ENCODE measurements at regions not wholly inside any gene's neighbourhood (a gene's known extent, or its start where the extent isn't known, plus 50 kb on each side); places are given as distances from the start of the nearest gene placed in this dataset.

DNA sequence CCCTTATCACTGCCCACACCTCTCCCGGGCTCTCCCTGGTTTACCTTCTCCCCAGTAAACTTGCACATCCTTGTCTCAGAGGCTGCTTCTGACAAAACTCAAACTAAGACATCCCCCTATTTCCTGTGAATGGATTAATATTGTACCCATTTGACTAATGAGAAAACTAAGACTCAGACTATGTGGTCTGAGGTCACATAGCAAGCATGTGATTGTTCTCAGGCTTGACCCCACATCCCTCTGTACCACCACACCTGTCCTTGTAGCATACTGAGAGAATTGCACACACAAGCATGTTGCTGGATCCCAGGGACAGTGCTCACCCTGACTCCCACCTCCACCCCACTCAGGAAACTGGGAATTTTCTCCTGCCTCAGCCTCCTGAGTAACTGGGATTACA, 90.7 kb upstream of the HES1 start:
- no peak for TF ChIP-seq EZH2 (IDR thresholded peaks at IDR 0.05; ENCODE audit: low read length)
- TF ChIP-seq, protein P1, sequence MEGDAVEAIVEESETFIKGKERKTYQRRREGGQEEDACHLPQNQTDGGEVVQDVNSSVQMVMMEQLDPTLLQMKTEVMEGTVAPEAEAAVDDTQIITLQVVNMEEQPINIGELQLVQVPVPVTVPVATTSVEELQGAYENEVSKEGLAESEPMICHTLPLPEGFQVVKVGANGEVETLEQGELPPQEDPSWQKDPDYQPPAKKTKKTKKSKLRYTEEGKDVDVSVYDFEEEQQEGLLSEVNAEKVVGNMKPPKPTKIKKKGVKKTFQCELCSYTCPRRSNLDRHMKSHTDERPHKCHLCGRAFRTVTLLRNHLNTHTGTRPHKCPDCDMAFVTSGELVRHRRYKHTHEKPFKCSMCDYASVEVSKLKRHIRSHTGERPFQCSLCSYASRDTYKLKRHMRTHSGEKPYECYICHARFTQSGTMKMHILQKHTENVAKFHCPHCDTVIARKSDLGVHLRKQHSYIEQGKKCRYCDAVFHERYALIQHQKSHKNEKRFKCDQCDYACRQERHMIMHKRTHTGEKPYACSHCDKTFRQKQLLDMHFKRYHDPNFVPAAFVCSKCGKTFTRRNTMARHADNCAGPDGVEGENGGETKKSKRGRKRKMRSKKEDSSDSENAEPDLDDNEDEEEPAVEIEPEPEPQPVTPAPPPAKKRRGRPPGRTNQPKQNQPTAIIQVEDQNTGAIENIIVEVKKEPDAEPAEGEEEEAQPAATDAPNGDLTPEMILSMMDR (optimal IDR thresholded peaks at IDR 0.05 in 1 of 3, IDR thresholded peaks at IDR 0.05 in 1 of 3, conservative IDR thresholded peaks at IDR 0.05 in 1 of 3; ENCODE audit: extremely low read depth in 1 of 3, insufficient read depth in 2 of 3, low read length in 3 of 3) = no peak

Measured in keratinocyte (primary cell).